ENCODE measurements at regions not wholly inside any gene's neighbourhood (a gene's known extent, or its start where the extent isn't known, plus 50 kb on each side); places are given as distances from the start of the nearest gene placed in this dataset.

DNA sequence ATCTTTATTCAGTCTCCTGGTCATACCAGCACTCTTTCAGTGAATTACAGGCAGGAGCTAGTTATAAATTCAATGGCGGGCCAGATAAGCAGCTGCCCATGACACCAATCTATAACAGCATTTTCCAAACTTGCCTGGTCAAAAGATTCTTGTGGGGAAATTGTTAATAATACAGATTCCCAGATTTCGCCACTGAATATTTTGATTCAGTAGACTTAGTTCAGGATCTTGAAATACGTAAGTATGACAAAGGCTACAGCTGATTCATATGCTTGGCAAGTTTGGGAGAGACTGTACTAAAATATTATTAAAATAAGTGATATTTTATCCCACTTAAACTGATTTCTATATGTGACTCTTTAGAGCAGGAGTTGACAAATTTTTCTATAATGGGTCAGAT is 119.3 kb downstream of the TMCO5A start:
- Histone ChIP-seq H3K4me3 (ENCODE audit: insufficient read depth, low read length, poor library complexity, severe bottlenecking) (no peak overlapping the region), H3K9me2 (replicated peaks; ENCODE audit: insufficient read depth, low read length) (no peaks in the 10 kb centered on the region), H3K27me3 (ENCODE audit: low read length) (no peaks in the 10 kb centered on the region), H3F3A (ENCODE audit: insufficient read depth) (no peaks in the 10 kb centered on the region), H3K4me2 (ENCODE audit: low read depth, low read length, poor library complexity, severe bottlenecking) (no peak overlapping the region), H2AFZ (ENCODE audit: low read depth, low read length, severe bottlenecking) (no peak overlapping the region), H3K79me2 (ENCODE audit: insufficient read depth, low read length) (no peaks in the 10 kb centered on the region), H3K27ac (ENCODE audit: low read depth, low read length) (no peak overlapping the region), H3K9me3 (ENCODE audit: insufficient read depth, low read length) (no peaks in the 10 kb centered on the region), H4K20me1 (ENCODE audit: low read depth, low read length) (no peaks in the 10 kb centered on the region), H3K9ac (ENCODE audit: low read length) (no peak overlapping the region), H3K36me3 (ENCODE audit: low read length) (no peaks in the 10 kb centered on the region)
- no peak for TF ChIP-seq EZH2phosphoT487 (conservative IDR thresholded peaks at IDR 0.05; ENCODE audit: low read length)
- TF ChIP-seq CTCF (IDR thresholded peaks at IDR 0.05; ENCODE audit: insufficient read depth, low read length, poor library complexity, severe bottlenecking) = no peak

DNA sequence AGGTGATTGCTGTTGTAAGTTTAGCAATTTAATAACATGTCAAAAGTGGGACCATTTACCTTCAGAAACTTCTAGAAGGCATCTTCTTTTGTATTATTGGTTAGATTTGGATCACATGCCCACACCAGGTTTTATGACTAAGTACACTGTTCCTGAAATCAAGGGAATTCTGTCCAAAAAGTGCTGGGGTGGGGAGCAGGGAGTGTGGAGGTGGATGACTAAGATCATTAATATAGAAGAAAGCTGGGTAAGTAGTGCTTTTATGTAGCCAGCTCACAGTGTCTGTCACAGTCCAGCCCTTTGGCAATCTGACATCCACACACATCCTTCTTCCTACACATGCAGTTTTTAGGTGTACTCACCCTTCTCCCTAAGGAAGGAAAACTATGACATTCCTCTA is 120.0 kb downstream of the TMCO5A start:
- H2AFZ ChIP-seq (ENCODE audit: low read depth, low read length, severe bottlenecking) = no peak overlapping the region
- H3K27me3 ChIP-seq (ENCODE audit: low read length) = no peaks in the 10 kb centered on the region
- no peaks in the 10 kb centered on the region for H3K9me3 ChIP-seq (ENCODE audit: insufficient read depth, low read length)
- no peaks in the 10 kb centered on the region for H3K36me3 ChIP-seq (ENCODE audit: low read length)
- H3K9me2 ChIP-seq (replicated peaks; ENCODE audit: insufficient read depth, low read length) = no peaks in the 10 kb centered on the region
- no peak overlapping the region for H3K27ac ChIP-seq (ENCODE audit: low read depth, low read length)
- H3K79me2 ChIP-seq (ENCODE audit: insufficient read depth, low read length) = no peaks in the 10 kb centered on the region
- no peak overlapping the region for H3K4me3 ChIP-seq (ENCODE audit: insufficient read depth, low read length, poor library complexity, severe bottlenecking)
- TF ChIP-seq EZH2phosphoT487 (conservative IDR thresholded peaks at IDR 0.05; ENCODE audit: low read length) (no peak), CTCF (IDR thresholded peaks at IDR 0.05; ENCODE audit: insufficient read depth, low read length, poor library complexity, severe bottlenecking) (no peak)
- H4K20me1 ChIP-seq (ENCODE audit: low read depth, low read length) = no peaks in the 10 kb centered on the region
- no peak overlapping the region for H3K4me2 ChIP-seq (ENCODE audit: low read depth, low read length, poor library complexity, severe bottlenecking)
- no peaks in the 10 kb centered on the region for H3F3A ChIP-seq (ENCODE audit: insufficient read depth)
- no peak overlapping the region for H3K9ac ChIP-seq (ENCODE audit: low read length)

- no peaks in the 10 kb centered on the region for H4K20me1 ChIP-seq (ENCODE audit: low read depth, low read length)
- no peaks in the 10 kb centered on the region for H3K9me3 ChIP-seq (ENCODE audit: insufficient read depth, low read length)
- H3K79me2 ChIP-seq (ENCODE audit: insufficient read depth, low read length) = no peaks in the 10 kb centered on the region
- no peak for TF ChIP-seq EZH2phosphoT487 (conservative IDR thresholded peaks at IDR 0.05; ENCODE audit: low read length)
- no peak for TF ChIP-seq CTCF (IDR thresholded peaks at IDR 0.05; ENCODE audit: insufficient read depth, low read length, poor library complexity, severe bottlenecking)
- 0 out of 2 replicates have a peak, but pooled peaks cover 3% of the 10 kb centered on the region for H3K27me3 ChIP-seq (ENCODE audit: low read length)
- no peak overlapping the region for H3K27ac ChIP-seq (ENCODE audit: low read depth, low read length)
- H3K4me3 ChIP-seq (ENCODE audit: insufficient read depth, low read length, poor library complexity, severe bottlenecking) = no peak overlapping the region
- no peak overlapping the region for H3K4me2 ChIP-seq (ENCODE audit: low read depth, low read length, poor library complexity, severe bottlenecking)
- no peak overlapping the region for H2AFZ ChIP-seq (ENCODE audit: low read depth, low read length, severe bottlenecking)
- no peak overlapping the region for H3K9ac ChIP-seq (ENCODE audit: low read length)
- no peaks in the 10 kb centered on the region for H3F3A ChIP-seq (ENCODE audit: insufficient read depth)
- no peaks in the 10 kb centered on the region for H3K36me3 ChIP-seq (ENCODE audit: low read length)
- H3K9me2 ChIP-seq (replicated peaks; ENCODE audit: insufficient read depth, low read length) = no peaks in the 10 kb centered on the region
Observed at GRCh38 chr15:38058596-38059075, 124.2 kb downstream of the TMCO5A start.
